ENCODE measurements at regions not wholly inside any gene's neighbourhood (a gene's known extent, or its start where the extent isn't known, plus 50 kb on each side); places are given as distances from the start of the nearest gene placed in this dataset.
A peak's percentile ranks its signal among the peaks of the same experiment; 100 is the strongest.
"Not testable (repeated sequence)": the region's sequence is repeated elsewhere in the genome, so short reads cannot be mapped to it uniquely, and the experiment has no call there.

GRCh38 chr5:34189246-34189645 lies 146.2 kb upstream of the C1QTNF3 start:
- DNase-seq, result not testable (repeated sequence)

GRCh38 chr5:34189752-34190411 lies 146.9 kb upstream of the C1QTNF3 start:
- DNase-seq, result not testable (repeated sequence)

GRCh38 chr5:34190466-34190865 lies 147.5 kb upstream of the C1QTNF3 start:
- not testable (repeated sequence) for DNase-seq

GRCh38 chr5:34191279-34191744 lies 148.3 kb upstream of the C1QTNF3 start:
- not testable (repeated sequence) for DNase-seq

GRCh38 chr5:34192064-34192922 lies 149.3 kb upstream of the C1QTNF3 start:
- DNase-seq, result peak; percentile 86

- not testable (repeated sequence) for DNase-seq
Measured at GRCh38 chr5:34192923-34193262, 149.9 kb upstream of the C1QTNF3 start.

GRCh38 chr5:34193297-34193696 lies 150.3 kb upstream of the C1QTNF3 start:
- not testable (repeated sequence) for DNase-seq

- DNase-seq, result peak; percentile 65
Measured at GRCh38 chr5:34193804-34194203, 150.8 kb upstream of the C1QTNF3 start.

- DNase-seq, result not testable (repeated sequence)
Measured at GRCh38 chr5:34196091-34196490, 153.1 kb upstream of the C1QTNF3 start.

GRCh38 chr5:34205347-34205746 lies 162.3 kb upstream of the C1QTNF3 start:
- not testable (repeated sequence) for DNase-seq

- not testable (repeated sequence) for DNase-seq
Measured at GRCh38 chr5:34217386-34217785, 174.4 kb upstream of the C1QTNF3 start.

- not testable (repeated sequence) for DNase-seq
Measured at GRCh38 chr5:34221329-34222073, 178.5 kb upstream of the C1QTNF3 start.

GRCh38 chr5:34223158-34223557 lies 180.1 kb upstream of the C1QTNF3 start:
- DNase-seq, result not testable (repeated sequence)

- DNase-seq, result not testable (repeated sequence)
Measured at GRCh38 chr5:34230402-34230801, 187.4 kb upstream of the C1QTNF3 start.

- not testable (repeated sequence) for DNase-seq
Measured at GRCh38 chr5:34243802-34244201, 200.8 kb upstream of the C1QTNF3 start.

- DNase-seq, result peak; percentile 22
Measured at GRCh38 chr5:34244281-34245031, 201.4 kb upstream of the C1QTNF3 start.

GRCh38 chr5:34245032-34245394 lies 202.0 kb upstream of the C1QTNF3 start:
- DNase-seq, result not testable (repeated sequence)

GRCh38 chr5:34245813-34246212 lies 202.8 kb upstream of the C1QTNF3 start:
- peak; percentile 0 for DNase-seq

GRCh38 chr5:34258598-34258997 lies 215.6 kb upstream of the C1QTNF3 start:
- DNase-seq, result not testable (repeated sequence)

- DNase-seq, result not testable (repeated sequence)
Measured at GRCh38 chr5:34261020-34261419, 218.0 kb upstream of the C1QTNF3 start.

GRCh38 chr5:34266151-34266550 lies 223.1 kb upstream of the C1QTNF3 start:
- DNase-seq, result not testable (repeated sequence)

GRCh38 chr5:34296759-34297158 lies 253.7 kb upstream of the C1QTNF3 start:
- not testable (repeated sequence) for DNase-seq

All from left kidney (tissue), 1 donor.